ENCODE measurements at regions not wholly inside any gene's neighbourhood (a gene's known extent, or its start where the extent isn't known, plus 50 kb on each side); places are given as distances from the start of the nearest gene placed in this dataset.

GRCh38 chr2:122481717-122482116 is 726.3 kb downstream of the TSN start:
- no peak for TF ChIP-seq ZNF174 (CRISPR knock-in tag; IDR thresholded peaks at IDR 0.05)
- no peak for TF ChIP-seq JUND (IDR thresholded peaks at IDR 0.05; ENCODE audit: borderline replicate concordance, low read depth, low read length)
- TF ChIP-seq JUND (tag; IDR thresholded peaks at IDR 0.05; ENCODE audit: borderline replicate concordance, low read depth, low read length) = no peak
- TF ChIP-seq THRA (IDR thresholded peaks at IDR 0.05) = no peak
- no peak for TF ChIP-seq ZFP30 (CRISPR knock-in tag; IDR thresholded peaks at IDR 0.05; ENCODE audit: borderline replicate concordance)
